ENCODE measurements at regions not wholly inside any gene's neighbourhood (a gene's known extent, or its start where the extent isn't known, plus 50 kb on each side); places are given as distances from the start of the nearest gene placed in this dataset.
"Not testable (repeated sequence)": the region's sequence is repeated elsewhere in the genome, so short reads cannot be mapped to it uniquely, and the experiment has no call there.

DNA sequence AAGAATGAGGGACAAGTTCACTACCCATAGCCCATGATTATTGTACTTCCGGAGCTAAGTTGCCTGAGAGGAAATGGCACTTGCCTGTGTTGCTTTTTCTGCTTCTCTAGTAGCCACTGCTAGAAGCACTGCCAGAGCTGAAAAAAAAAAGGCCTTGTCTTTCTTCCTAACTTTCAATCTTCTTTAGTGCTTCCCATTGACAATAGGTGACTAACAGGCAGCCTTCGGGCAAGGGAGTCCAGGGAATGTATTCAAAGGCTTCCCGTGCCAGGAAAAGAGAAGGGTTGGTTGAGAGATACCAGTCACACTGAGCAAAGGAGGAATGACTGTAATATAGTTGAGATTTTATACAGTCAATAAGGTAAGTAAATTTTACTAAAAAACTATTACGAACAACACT, 242.0 kb downstream of the CALCRL start:
- DNase-seq (ENCODE audit: low read depth) = no peak

DNA sequence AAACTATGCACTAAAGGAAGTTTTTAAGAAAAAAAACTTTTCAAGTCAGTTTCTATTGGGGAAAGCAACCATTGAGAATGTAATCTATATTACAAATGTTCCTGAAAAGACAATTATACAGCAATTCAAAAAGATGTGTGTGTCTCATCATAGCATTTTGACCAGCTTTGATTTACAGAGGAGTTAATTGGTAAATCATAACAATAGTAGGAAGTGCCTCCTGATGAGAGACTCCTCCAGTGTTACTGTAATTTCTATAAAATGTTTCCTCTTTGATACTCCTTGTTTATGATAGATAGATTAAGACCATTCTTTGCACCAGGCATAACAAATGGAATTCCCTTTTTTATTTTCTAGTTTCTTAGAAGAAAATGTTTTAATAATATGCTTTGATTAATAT, 249.9 kb downstream of the CALCRL start:
- no peak for DNase-seq (ENCODE audit: low read depth)

DNA sequence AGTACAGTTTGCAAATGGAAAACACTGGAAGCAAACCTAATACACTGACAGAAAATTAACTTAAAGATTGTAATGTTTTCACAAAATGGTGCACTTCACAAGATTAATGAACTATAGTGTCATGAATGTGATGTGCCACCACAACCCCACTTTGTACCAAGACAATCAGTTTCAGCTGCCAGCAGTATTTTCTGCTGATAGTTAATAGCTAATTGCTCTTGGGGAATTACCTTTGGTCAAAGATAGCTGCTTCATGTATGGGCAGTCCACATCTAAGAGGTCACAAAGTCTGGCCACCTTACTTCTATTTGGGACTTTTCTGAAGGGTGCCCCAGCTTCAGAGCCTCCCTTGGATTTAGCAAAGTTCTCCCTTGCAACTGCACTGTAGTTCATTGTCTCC, 254.0 kb downstream of the CALCRL start:
- no peak for DNase-seq (ENCODE audit: low read depth)

DNA sequence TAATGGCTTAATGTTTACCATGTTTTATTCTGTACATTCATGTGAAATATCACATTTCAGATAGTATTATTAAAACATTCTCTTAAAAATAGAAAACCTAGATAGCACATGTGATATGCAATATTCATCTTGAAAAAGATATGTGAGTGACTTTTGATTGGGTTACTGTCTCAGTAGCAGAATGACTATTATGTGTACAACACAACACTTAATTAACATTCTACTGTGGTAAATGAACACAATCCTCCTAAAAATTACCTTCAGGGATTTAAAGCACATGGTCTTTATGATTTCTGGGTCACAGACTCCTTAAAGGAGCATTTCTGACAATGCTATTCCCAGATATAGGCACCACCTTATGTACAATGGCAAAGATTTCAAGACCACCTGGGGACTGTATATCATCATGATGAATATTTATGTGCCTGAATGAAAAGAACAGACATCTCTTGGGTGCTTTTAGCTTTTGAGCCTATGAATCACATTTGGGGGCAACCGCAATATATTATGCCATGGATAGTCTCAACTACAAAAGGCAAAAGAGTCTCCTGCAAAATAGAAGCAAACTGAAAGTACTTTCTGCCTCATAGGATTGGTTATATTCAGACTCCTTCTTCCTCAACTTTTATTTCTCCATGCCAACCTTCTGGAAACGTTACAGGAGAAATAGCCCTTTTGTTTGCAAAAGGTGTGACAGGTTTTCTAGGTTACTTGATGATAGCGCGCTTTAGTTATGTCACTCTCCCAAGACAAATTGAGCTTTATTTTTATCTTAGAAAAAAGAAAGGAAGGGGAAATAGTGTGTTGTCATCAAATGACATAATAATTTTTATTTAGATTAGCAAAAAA, 259.0 kb downstream of the CALCRL start:
- peak; percentile 79 for DNase-seq (ENCODE audit: low read depth)

DNA sequence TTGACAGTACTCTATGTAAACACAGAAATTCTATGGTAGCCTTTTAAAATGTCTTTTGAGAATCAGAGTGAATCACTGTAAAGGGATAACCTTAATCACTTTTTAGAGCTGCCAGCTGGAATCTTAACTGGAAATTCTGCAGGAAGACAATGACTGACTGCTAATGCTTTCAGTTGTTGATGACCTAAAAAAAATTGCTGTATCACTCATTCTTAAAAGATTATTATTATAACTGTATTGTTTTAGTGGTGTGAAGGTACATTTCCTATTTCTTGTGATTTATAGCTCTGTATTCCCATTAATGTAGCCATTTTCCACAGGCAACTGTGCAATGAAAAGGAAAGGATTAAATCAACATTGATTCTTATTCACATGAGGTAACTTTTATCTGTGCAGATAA, 260.5 kb downstream of the CALCRL start:
- DNase-seq (ENCODE audit: low read depth) = peak; percentile 34

DNA sequence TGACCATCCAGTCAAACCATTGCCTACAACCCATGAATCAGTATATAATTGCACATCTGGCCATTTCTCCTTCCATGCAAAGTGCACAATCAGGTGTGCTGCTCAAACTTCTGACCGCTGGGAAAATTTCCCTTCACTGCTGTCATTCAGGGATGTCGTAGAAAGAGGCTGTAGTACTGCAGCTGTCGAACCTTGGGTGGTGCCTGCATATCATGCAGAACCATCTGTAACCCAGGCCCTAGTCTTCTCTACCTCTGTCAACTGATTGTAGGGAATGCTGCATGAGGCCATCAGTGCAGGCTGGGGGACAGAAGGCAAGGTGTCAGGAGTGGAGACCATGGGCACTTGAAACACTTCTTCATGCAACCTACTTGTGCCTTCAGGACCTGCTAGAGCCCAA, 267.5 kb downstream of the CALCRL start:
- no peak for DNase-seq (ENCODE audit: low read depth)

DNA sequence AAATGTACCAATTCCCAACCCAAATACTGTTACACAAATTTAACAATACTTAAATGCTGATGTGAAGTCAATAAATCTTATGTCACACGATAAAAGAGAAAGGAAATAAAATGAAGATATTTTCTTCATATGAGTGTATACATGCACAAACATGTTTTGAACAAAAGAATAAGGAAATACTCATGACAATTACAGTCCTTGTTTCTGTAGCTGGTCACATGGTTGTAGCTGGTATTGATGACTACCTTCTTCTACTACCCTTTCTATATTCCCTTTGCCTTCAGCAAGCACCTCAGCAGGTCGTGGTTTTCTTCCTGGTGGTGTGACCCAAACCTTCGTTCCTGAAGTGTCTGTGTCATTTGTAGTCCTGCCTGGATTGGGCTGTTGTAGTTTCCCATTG, 269.2 kb downstream of the CALCRL start:
- DNase-seq (ENCODE audit: low read depth) = not testable (repeated sequence)

DNA sequence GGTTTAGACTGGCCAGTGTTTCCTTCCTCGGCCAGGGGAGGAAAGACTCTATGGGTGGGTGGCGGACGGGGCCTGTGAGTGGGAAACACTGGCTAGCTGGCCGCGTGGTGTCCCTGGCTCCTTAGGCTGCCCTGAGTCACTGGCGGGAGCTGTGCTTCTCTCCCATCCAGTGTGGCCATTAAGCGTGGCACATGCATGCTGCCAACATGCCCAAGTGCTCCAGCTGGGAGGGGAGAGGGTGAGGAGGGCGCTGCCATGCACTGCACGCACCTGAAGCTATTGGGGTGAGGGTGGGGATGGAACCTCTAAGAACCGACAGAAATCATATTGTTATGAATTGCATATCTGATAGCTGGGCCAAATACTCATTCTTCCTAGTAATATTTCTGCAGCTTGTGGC, 270.8 kb downstream of the CALCRL start:
- DNase-seq (ENCODE audit: low read depth) = no peak

DNA sequence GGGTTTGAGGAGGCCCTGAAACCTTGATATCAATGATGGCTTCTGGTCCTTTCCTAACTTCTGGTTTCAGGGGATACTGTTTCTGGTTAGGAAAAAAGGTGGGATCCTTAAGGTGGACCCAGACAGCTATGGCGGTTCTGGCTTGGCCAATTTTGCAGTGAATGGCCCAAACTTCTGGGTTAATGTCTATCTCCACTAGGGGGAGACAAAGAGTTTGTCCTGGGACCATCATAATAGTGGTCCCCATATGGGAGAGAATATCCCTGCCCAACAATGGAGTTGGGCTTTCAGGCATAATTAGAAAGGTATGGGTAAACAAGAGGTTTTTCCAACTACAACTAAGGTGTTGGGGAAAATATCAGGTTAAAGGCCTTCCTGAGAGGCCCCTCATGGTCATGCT, 273.5 kb downstream of the CALCRL start:
- no peak for DNase-seq (ENCODE audit: low read depth)

DNA sequence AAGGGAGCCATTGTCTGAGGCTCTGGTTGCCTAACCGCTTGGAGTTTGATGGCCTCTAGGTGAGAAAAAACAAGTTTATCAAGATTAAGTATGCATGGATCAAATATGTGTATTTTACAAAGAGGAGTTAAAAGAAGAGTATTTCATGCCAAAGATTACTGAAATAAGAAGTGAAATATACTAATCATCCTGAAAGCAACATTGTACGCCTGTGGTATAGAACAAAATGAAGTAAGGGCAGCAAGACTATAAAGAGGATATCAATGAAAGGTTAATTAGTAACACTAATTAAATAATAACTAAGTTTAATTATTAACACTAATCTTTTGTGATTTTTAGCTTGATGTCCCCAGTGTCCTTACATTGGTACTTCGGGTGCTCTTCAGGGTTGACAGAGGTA, 276.7 kb downstream of the CALCRL start:
- DNase-seq (ENCODE audit: low read depth) = no peak

DNA sequence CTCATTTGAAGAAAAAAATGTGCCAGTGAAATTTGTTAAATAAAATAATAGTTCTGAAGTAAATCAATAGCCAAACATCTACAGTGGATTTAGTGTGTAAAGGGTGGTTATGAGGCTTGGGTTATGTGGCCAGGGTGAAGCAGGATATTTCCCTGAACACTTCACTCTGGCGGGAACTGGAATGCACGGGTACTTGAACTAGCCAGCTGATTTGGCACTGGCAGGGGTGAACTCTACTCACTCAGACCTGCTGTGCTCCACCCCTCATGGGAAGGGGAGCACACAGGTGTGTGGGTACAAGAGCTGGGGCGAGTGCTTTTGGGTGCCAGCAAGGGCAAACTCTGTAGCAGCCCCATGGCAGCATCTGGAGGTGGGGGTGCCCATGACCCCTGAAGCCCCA, 278.2 kb downstream of the CALCRL start:
- DNase-seq (ENCODE audit: low read depth) = no peak

DNA sequence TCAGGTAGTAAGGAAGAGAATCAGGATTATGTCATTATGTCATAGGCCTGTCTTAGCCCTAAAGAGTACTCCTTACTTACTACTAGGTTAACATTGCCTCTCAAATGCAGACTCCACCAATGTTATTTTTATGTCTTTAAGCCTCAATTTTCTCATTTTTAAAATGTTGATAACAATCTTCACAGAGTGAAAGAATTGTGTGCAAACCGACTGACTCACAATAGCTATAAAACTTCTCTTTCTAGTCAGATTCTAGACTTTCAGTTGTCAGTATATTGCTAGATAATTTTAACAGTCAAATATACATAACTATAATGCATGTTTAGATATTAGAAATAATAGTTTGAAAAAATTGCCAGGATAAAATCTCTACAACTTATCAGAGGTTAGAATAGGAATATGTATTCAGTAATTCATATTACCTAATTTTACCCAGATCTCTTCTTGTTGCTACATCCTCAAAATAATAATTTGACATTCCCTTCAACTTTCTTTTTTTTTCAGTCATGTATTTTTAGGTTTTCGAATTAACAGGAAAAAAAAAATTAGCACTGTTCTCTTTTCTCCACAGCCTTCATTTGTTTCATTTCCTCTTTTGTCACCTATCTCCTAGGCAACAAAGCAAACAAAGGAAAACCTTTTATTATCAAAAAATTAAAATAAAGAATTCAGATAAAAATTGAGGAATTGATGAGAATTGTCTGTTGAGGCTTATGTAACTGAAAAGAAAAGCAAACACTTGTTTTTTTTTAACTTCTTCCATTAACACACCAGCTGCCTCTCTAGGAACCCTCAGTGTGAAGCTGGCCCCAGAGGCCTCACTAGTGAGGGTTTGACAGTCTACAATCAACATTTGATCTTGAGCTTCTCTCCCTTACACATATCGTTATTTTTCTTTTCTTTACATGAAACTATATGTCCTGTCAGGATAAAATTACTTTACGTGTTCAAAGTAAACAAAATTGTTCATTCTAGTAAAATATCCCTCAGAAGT, 279.0 kb downstream of the CALCRL start:
- no peak for DNase-seq (ENCODE audit: low read depth)

DNA sequence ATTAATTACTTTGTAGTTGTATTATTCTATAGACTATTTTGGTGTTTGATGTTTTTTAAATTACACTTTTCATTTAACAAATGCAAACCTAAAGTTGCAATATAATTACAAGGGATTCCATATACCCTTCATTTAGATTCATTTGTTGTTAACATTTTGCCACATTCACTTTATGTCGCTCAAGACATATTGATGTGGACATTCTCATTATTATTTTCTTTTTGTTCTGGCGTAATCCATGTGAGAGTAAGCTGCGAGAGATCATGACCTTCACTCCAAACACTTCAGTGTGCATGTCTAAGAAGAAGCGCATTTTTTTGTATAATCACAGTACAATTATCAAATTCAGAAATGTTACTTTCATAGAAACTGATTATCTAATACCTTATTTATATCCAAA, 280.6 kb downstream of the CALCRL start:
- DNase-seq (ENCODE audit: low read depth) = no peak

DNA sequence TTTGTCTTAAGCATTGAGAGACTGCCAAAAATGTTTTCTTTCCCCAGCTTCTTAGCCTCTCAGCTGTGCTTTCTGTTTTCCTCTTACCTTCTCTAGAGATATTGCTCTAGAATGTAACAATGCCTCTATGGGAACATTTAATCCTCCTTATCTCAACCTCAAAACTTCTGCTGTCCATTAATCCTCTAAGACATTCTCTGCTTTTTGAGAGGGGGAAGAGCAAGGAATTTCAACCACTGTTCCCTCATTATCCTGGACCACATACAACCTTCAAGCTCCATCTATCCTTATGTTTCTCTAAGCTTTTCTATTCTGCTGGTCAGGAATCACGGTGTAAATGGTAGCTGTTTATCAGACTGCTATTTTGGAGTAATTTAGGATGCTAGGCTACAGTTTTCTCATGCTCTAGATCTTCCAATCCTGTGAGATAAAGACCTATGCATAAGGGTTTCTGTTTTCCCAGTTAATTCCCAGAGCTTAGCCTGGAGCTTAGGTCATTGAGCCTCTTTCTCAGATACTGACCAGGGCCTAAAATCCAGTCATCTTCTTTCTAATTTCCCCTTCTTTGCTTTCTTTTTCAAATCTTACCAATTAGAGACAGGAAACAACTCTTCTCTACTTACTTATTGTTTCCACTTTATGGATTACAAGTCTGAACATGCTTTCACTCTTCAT, 282.0 kb downstream of the CALCRL start:
- DNase-seq (ENCODE audit: low read depth) = peak; percentile 52

DNA sequence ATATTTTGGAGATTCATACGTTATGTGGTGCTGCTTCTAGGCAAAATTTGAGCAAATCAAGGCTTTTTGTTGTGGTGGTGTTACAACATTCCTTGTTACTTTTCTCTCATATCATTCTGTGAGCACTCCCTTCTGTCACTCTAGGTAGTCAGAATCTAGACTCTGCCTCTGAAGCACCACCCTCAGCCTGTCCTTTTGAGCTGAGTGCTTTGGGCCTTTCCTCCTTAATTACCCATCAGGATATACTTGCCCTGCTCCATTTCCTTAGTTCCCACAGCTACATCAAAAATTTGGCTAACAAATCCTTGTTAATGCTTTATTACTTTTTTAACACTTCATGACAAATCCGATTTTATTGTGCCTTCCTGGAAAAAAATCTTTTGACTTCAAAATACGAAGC, 289.6 kb downstream of the CALCRL start:
- DNase-seq (ENCODE audit: low read depth) = no peak

DNA sequence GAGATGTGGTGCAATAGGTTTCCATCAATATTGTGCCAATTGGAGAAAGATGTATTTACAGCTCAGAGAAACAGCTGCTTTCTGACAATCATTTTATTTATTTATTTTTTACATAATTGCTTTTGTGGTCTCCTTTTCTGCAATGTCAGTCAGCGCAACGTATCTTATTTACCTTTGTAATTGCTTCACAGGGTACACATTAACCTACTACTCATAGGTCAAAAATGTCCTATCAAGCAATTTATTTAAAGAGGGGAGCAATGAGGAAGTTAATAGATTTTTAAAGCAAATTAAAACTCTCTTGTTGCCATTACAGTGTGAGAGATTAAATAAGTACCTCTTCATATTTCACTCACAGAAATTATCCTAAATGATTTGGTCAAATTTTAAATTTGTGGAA, 291.0 kb downstream of the CALCRL start:
- DNase-seq (ENCODE audit: low read depth) = no peak

DNA sequence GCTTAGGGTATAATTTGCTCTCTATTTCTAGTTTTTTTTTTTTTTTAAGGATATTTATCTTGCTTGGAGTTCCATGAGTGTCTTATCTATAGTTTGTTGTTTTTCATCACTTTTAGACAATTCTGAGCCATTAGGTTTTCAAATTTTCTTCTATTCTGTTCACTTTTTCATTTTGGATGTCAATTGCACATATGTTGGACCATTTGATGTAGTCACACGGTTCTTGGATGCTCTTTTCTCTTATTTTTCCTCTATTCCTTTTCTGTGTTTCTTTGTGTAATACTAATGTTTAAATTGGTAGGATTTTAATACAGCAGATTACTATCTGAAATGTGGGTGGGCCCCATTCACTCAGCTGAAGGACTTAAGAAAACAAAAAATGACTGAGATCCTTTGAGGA, 292.6 kb downstream of the CALCRL start:
- no peak for DNase-seq (ENCODE audit: low read depth)

DNA sequence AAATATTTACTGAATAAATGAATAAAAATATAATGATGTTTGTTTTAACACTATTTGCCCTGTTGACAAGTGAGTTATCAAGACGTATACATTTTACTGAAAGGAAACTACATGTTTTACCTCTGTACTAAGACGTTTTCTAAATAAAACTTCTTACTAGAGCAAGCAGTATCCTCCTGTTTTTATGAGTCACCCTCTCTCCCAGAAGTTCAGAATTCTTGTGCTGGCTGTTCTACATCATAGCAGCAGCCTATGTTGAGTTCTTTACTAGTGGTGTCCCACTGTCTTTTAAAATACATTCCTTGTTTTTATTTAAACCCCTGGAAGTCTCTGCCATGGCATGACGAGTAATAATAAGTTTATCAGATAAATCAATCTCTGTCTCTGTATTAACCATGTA, 297.4 kb downstream of the CALCRL start:
- DNase-seq (ENCODE audit: low read depth) = peak; percentile 38

DNA sequence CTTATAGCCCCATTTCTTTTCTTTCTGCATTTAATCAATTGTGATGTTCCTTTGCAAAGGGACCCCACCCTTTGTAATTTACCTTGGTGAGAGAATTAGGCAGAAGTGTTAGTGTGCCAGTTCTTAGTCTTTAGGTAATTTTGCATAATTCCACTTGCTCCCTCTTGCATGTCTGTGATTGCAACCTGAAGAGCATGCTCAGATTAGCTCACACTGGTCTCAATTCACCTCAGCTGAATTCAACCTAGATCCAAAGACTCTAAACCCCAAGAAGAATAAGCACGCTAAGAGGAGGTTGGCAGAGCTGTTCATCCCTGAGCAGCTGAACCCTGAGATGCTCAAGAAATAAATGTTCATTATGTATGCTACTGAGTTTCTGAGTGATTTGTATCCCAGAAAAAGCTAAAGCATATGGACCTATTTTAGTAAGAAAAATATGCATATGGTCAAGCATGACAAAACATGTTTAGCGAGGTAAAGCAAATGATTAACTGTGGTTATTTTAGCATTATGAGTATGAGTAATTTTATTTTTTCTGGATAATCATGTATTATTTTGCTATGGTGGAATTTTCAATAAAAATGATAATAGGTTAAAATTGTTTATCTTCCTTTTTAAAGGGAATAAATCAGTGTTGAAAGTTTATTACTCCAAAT, 299.2 kb upstream of the ZSWIM2 start:
- DNase-seq (ENCODE audit: low read depth) = no peak

DNA sequence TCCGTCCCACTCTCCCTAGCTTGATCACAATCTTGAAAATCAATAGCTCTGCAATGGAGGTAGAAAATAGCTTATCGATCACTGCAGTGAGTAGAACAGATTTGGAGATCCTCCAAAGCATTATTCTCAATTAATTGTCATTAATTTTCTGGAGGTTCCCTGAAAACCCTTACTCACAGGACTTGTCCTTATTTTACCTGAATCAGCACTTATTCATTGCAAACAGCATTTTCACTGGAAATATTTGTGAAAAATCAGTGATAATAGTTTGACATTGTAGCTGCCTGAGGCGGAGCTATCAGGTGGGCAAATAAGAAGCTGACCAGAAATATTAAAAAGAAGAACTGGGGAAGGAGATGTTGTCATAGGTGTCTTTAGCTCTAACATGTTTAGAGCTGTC, 294.6 kb upstream of the ZSWIM2 start:
- no peak for DNase-seq (ENCODE audit: low read depth)

DNA sequence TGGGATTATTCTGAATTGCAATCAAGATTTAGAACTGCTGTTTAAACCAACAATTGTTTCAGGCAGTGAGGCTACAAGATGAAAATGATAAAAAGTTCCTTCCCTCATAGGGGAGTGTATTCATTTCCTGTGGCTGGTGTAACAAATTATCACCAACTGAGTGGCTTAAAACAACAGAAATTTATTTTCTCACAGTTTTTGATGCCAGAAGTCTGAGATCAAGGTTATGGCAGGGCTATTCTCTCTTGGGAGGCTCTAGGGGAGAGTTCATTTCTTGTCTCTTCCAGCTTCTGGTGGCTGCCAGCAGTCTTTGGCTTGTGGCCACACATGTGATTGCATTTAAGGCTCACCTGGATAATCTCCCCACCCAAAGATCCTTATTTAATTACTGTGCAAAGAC, 290.5 kb upstream of the ZSWIM2 start:
- no peak for DNase-seq (ENCODE audit: low read depth)

DNA sequence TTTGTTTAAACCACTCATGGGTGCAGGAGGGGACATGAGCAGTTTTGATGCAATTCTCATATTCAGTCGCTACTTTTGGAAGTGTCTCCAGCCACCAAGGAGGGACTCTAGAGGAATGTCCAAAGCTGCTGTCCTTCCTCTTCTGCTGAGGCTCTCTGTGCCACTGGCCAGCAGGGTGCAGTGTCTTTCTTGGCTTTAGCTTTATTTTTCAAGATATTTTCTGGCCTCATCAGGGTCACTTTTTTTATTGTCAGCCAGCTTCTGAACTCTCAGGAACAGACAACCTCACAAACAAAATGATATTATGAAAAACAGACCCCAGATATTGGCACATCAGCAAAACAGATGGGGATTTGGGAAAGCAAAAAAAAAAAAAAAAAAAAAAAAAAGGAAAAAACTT, 289.3 kb upstream of the ZSWIM2 start:
- DNase-seq (ENCODE audit: low read depth) = peak; percentile 66

Measured in LHCN-M2 (cell line).